HepG2 (cell line): ENCODE measurements at regions not wholly inside any gene's neighbourhood (a gene's known extent, or its start where the extent isn't known, plus 50 kb on each side); places are given as distances from the start of the nearest gene placed in this dataset.

Source experiments
- ATAC-seq: fragments of 200-7000 bp; cut with Tn5 transposase; 3 replicates; pipeline ENCODE4 v1.9.1; 2020; ENCODE audit warnings: mild to moderate bottlenecking, moderate library complexity
- BruUV-seq: library from RNA; stranded (reverse); fragments of 400-500 nt; replicated peaks from 2 replicates; lab custom pipeline; 2021; lab: Mats Ljungman, UMichigan
- CTCF ChIA-PET: fragments of 300-600 bp; formaldehyde crosslinking; extraction: SDS; loops from one replicate; lab custom pipeline; 2021; ENCODE audit warnings: low total read pairs, inconsistent platforms, low intra/inter-chr PET ratio; lab: Yijun Ruan, JAX
- POLR2A ChIA-PET: fragments of 350-600 bp; sonication (Branson Sonifier 250); formaldehyde crosslinking; loops from one replicate; lab custom pipeline; 2020; ENCODE audit warnings: antibody characterized with exemption, inconsistent platforms; lab: Yijun Ruan, JAX
- DNase-seq: peaks from one replicate; pipeline ENCODE4 v3.0.0-alpha.2; 2015; ENCODE audit warnings: low spot score
- FAIRE-seq: peaks from 3 replicates; lab custom pipeline; 2011; peaks lifted over from hg19 to GRCh38; lab: Jason Lieb, UNC
- H2AFZ ChIP-seq: one replicate; pipeline ENCODE4 v1.6.1; 2011; ENCODE audit warnings: low read length, inconsistent platforms
- H3K27ac ChIP-seq: fragments of 300-600 bp; 3 replicates; pipeline ENCODE4 v1.8.0; 2011; ENCODE audit warnings: mixed run types, mild to moderate bottlenecking, mixed read lengths, low read length, inconsistent platforms; ENCODE audit not compliant: insufficient read depth; ENCODE audit errors: extremely low read length
- H3K27me3 ChIP-seq, 2 experiments: fragments of 200-600 bp in 1 of 2; 2 replicates in 1 of 2; 3 replicates in 1 of 2; pipeline versions ENCODE4 v1.6.0 to v1.8.0; 2011; ENCODE audit warnings: low read length in 2 of 2, mild to moderate bottlenecking in 2 of 2, moderate library complexity in 2 of 2, inconsistent platforms in 1 of 2; ENCODE audit not compliant: insufficient read depth in 2 of 2, control insufficient read depth in 1 of 2
- H3K36me3 ChIP-seq, 2 experiments: fragments of 200-600 bp in 1 of 2; replicated peaks in 1 of 2; 2 replicates in 1 of 2; 3 replicates in 1 of 2; pipeline versions ENCODE4 v1.5.1 to v1.8.0; 2011; ENCODE audit warnings: low read length in 2 of 2, inconsistent platforms in 1 of 2; ENCODE audit not compliant: insufficient read depth in 2 of 2, control insufficient read depth in 1 of 2
- H3K4me1 ChIP-seq: 2 replicates; pipeline ENCODE4 v1.5.1; 2012; ENCODE audit warnings: low read length, inconsistent platforms; ENCODE audit not compliant: insufficient read depth
- H3K4me2 ChIP-seq: 2 replicates; pipeline ENCODE4 v1.6.0; 2011; ENCODE audit warnings: low read depth, low read length, inconsistent platforms
- H3K4me3 ChIP-seq, 3 experiments: fragments of 200-600 bp in 1 of 3; sonication (generic), shearing (Covaris generic) in 1 of 3; replicated peaks in 1 of 3; 2 replicates each; pipeline ENCODE4 v1.5.1; 2011 to 2016; ENCODE audit warnings: low read length in 3 of 3, inconsistent platforms in 2 of 3, low read depth in 2 of 3, mild to moderate bottlenecking in 2 of 3, control low read depth in 1 of 3, mixed read lengths in 1 of 3; ENCODE audit not compliant: insufficient read depth in 1 of 3
- H3K79me2 ChIP-seq: one replicate; pipeline ENCODE4 v1.6.1; 2011; ENCODE audit warnings: low read length, inconsistent platforms; ENCODE audit not compliant: insufficient read depth
- H3K9ac ChIP-seq: 2 replicates; pipeline ENCODE4 v1.6.0; 2011; ENCODE audit warnings: mild to moderate bottlenecking, low read depth, low read length, inconsistent platforms; ENCODE audit not compliant: insufficient read depth
- H3K9me3 ChIP-seq: 2 replicates; pipeline ENCODE4 v1.5.1; 2012; ENCODE audit warnings: mild to moderate bottlenecking, low read length
- H4K20me1 ChIP-seq: 2 replicates; pipeline ENCODE4 v1.6.0; 2011; ENCODE audit warnings: inconsistent platforms, mild to moderate bottlenecking, low read length, moderate library complexity; ENCODE audit not compliant: insufficient read depth
- GMEB1 ChIP-seq: sonication (generic); formaldehyde crosslinking; IDR thresholded peaks from 2 replicates; pipeline ENCODE4 v1.5.1; 2020; ENCODE audit warnings: missing genetic modification reagents, mild to moderate bottlenecking, borderline replicate concordance
- HNRNPK ChIP-seq: fragments of 200-400 bp; formaldehyde crosslinking; IDR thresholded peaks from 2 replicates; pipeline ENCODE4 v1.6.1; 2018; ENCODE audit warnings: low read length, low read depth, moderate library complexity, mild to moderate bottlenecking; ENCODE audit not compliant: poor library complexity, severe bottlenecking
- KAT8 ChIP-seq: IDR thresholded peaks from 2 replicates; pipeline ENCODE4 v1.6.1; 2016; ENCODE audit warnings: missing genetic modification reagents, missing compliant biosample characterization
- PRDM10 ChIP-seq: sonication (generic); formaldehyde crosslinking; IDR thresholded peaks from 2 replicates; pipeline ENCODE4 v1.4.0; 2020; ENCODE audit warnings: low read depth, missing genetic modification reagents
- SMAD9 ChIP-seq: sonication (generic); formaldehyde crosslinking; IDR thresholded peaks from 2 replicates; pipeline ENCODE4 v1.5.1; 2020; ENCODE audit warnings: mild to moderate bottlenecking, missing genetic modification reagents
- TFDP2 ChIP-seq: sonication (generic); formaldehyde crosslinking; IDR thresholded peaks from 2 replicates; pipeline ENCODE4 v1.4.0; 2020; ENCODE audit warnings: missing genetic modification reagents
- ZFYVE20 ChIP-seq: sonication (generic); formaldehyde crosslinking; IDR thresholded peaks from 2 replicates; pipeline ENCODE4 v1.8.0; 2023; ENCODE audit warnings: low read depth, mild to moderate bottlenecking, moderate library complexity, missing genetic modification reagents, borderline replicate concordance
- ZNF335 ChIP-seq: sonication (generic); formaldehyde crosslinking; IDR thresholded peaks from 2 replicates; pipeline ENCODE4 v1.4.0; 2020; ENCODE audit warnings: missing genetic modification reagents
- ZNF362 ChIP-seq: sonication (generic); formaldehyde crosslinking; IDR thresholded peaks from 2 replicates; pipeline ENCODE4 v1.4.0; 2020; ENCODE audit warnings: missing genetic modification reagents, mild to moderate bottlenecking, borderline replicate concordance
- ZNF562 ChIP-seq: sonication (generic); formaldehyde crosslinking; IDR thresholded peaks from 2 replicates; pipeline ENCODE4 v1.8.0; 2022; ENCODE audit warnings: missing genetic modification reagents, borderline replicate concordance
- ZNF589 ChIP-seq: sonication (generic); formaldehyde crosslinking; conservative IDR thresholded peaks from 2 replicates; pipeline ENCODE4 v1.8.0; 2022; ENCODE audit warnings: mild to moderate bottlenecking, moderate library complexity, missing genetic modification reagents
- ZNF83 ChIP-seq: sonication (generic); formaldehyde crosslinking; IDR thresholded peaks from 2 replicates; pipeline ENCODE4 v1.4.0; 2020; ENCODE audit warnings: missing genetic modification reagents, mild to moderate bottlenecking, borderline replicate concordance
- WGBS: methylation state at CpG from one replicate; pipeline ENCODE4 v1.1.6; 2017; ENCODE audit warnings: low lambda C conversion rate; 5-methylcytosine and 5-hydroxymethylcytosine counted together
- in situ Hi-C: cut with HindIII; loops from 2 replicates; pipeline ENCODE4 v1.10.0; 2017; ENCODE audit warnings: low pct_unique_long_range_greater_than_20kb; ENCODE audit not compliant: extremely low pct_ligation_motif_present
- intact Hi-C: fragments of 100-400 bp; cut with micrococcal nuclease; formaldehyde crosslinking; loops from one replicate; pipeline ENCODE4 v1.10.0; 2022; ENCODE audit not compliant: unreplicated experiment

GRCh38 chr4:13966231-13967195, 339.0 kb upstream of the BOD1L1 start:
- H3K9me3 ChIP-seq = peaks cover 25% of the 10 kb centered on the region
- 36% methylated on average over 8 of the region's 8 CpGs for WGBS
- POLR2A ChIA-PET = no interaction called here
- no peaks in the 10 kb centered on the region for H3K4me1 ChIP-seq
- no peak overlapping the region for H3K4me2 ChIP-seq
- CTCF ChIA-PET = no interaction called here
- no peaks in the 10 kb centered on the region for H3K27me3 ChIP-seq
- no peak overlapping the region for H3K9ac ChIP-seq
- FAIRE-seq (no peak), DNase-seq (no peak), ATAC-seq (no peak)
- no peaks in the 10 kb centered on the region for H3K36me3 ChIP-seq
- no TSS peak for BruUV-seq
- H4K20me1 ChIP-seq = no peaks in the 10 kb centered on the region
- no peaks in the 10 kb centered on the region for H3K79me2 ChIP-seq
- H3K4me3 ChIP-seq = no peak overlapping the region
- intact Hi-C loops = no loop called here
- H2AFZ ChIP-seq = no peak overlapping the region
- no peak overlapping the region for H3K27ac ChIP-seq
- in situ Hi-C loops = loop anchor here (25.0 kb wide), 1 partner anchor 304 kb away; no protein-coding TSS in a partner anchor
- TF ChIP-seq ZNF589 (CRISPR knock-in tag) (no peak), PRDM10 (CRISPR knock-in tag) (no peak), ZNF335 (CRISPR knock-in tag) (no peak), ZFYVE20 (no peak), ZNF562 (CRISPR knock-in tag) (no peak), GMEB1 (CRISPR knock-in tag) (no peak), KAT8 (CRISPR knock-in tag) (no peak), SMAD9 (CRISPR knock-in tag) (no peak), TFDP2 (CRISPR knock-in tag) (no peak), HNRNPK (no peak), ZNF362 (CRISPR knock-in tag) (no peak), ZNF83 (CRISPR knock-in tag) (no peak)
